ENCODE measurements at regions not wholly inside any gene's neighbourhood (a gene's known extent, or its start where the extent isn't known, plus 50 kb on each side); places are given as distances from the start of the nearest gene placed in this dataset.

GRCh38 chr17:73943416-73944110, 259.9 kb upstream of the RPL38 start:
- Mint-ChIP-seq H3K9me3 (no peaks in the 10 kb centered on the region), H3K27me3 (peaks cover 2% of the 10 kb centered on the region), H3K4me1 (no peaks in the 10 kb centered on the region), H3K27ac (no peak overlapping the region), H3K36me3 (ENCODE audit: low read depth) (no peaks in the 10 kb centered on the region), H3K4me3 (no peak overlapping the region)
- ChIA-PET CTCF (no interaction called here), POLR2A (no interaction called here)
- no peak for DNase-seq

DNA sequence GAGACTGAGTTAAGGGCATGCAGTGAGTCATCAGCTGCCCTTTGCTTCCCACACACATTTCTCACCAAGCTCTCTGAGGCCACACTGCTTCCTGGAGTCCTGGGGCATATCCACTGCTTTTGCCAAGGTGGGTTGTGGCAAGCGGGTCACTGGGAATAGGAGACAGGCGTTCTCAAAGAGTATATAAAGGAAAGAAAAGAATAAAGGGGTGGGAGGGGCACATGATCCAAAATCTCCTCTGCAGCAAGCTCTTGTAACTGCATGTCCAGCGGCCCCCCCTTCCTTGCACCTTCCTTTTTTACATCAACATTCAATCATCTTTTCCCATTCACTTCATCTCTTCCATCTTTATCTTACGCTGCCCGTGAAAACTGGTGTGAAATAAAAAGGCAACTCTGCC, 259.1 kb upstream of the RPL38 start:
- Mint-ChIP-seq H3K9me3 (no peaks in the 10 kb centered on the region), H3K27ac (no peak overlapping the region), H3K27me3 (no peaks in the 10 kb centered on the region), H3K36me3 (ENCODE audit: low read depth) (no peaks in the 10 kb centered on the region), H3K4me1 (no peaks in the 10 kb centered on the region), H3K4me3 (no peak overlapping the region)
- ChIA-PET CTCF (no interaction called here), POLR2A (no interaction called here)
- no peak for DNase-seq

GRCh38 chr17:73947281-73947965, 256.1 kb upstream of the RPL38 start:
- Mint-ChIP-seq H3K36me3 (ENCODE audit: low read depth) (no peaks in the 10 kb centered on the region), H3K4me3 (no peak overlapping the region), H3K9me3 (no peaks in the 10 kb centered on the region), H3K27me3 (peaks cover 13% of the 10 kb centered on the region), H3K27ac (no peak overlapping the region), H3K4me1 (peaks cover 5% of the 10 kb centered on the region)
- POLR2A ChIA-PET = no interaction called here
- CTCF ChIA-PET = no interaction called here
- DNase-seq = no peak

DNA sequence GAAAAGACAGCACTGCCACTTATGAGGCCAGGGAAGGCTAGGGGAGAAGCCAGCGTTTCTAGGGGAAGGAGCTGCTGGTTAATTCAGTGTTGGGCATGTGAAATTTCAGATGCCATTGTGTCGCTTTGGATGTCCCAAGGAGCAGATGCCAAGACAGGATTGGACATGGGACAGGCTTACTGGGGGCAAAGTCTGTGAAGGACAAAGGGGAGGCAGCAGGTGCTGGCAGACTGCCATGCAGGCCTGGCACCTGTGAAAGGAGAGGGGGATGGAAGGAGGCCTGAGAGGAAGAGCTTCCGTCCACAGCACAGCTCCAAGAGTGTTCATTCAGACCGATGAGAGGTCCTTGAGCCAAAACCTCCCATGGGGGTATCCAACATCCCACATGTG, 255.5 kb upstream of the RPL38 start:
- ChIA-PET CTCF (no interaction called here), POLR2A (no interaction called here)
- Mint-ChIP-seq H3K9me3 (no peaks in the 10 kb centered on the region), H3K4me3 (no peak overlapping the region), H3K36me3 (ENCODE audit: low read depth) (no peaks in the 10 kb centered on the region), H3K27ac (no peak overlapping the region), H3K27me3 (peaks cover 13% of the 10 kb centered on the region), H3K4me1 (peaks cover 5% of the 10 kb centered on the region)
- DNase-seq = no peak

GRCh38 chr17:73949903-73950592, 253.4 kb upstream of the RPL38 start:
- no peaks in the 10 kb centered on the region for H3K36me3 Mint-ChIP-seq (ENCODE audit: low read depth)
- H3K27ac Mint-ChIP-seq = no peak overlapping the region
- H3K4me1 Mint-ChIP-seq = peaks cover 5% of the 10 kb centered on the region
- no peak overlapping the region for H3K4me3 Mint-ChIP-seq
- no peaks in the 10 kb centered on the region for H3K9me3 Mint-ChIP-seq
- peaks cover 13% of the 10 kb centered on the region for H3K27me3 Mint-ChIP-seq
- ChIA-PET CTCF (no interaction called here), POLR2A (interaction anchor here (0.6 kb wide), 1 partner anchor 10 kb away, joined by 3 read pairs; no protein-coding TSS in a partner anchor)
- DNase-seq = no peak

DNA sequence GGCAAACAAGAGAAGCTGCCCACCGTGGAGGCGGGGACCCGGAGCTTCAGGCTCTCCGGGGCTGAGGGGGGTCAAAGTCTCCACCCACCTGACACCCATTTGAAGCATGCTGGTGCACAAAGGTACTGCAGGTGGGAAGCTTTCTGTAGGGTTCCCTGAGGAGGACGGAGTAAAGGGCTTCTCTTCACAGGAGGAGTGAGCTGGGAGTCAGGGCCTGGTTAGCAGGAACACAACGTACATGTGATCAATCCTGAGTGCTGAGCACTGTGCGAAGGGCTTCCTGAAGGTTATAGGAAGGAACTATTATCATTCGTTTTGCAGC, 252.9 kb upstream of the RPL38 start:
- no peak overlapping the region for H3K4me3 Mint-ChIP-seq
- CTCF ChIA-PET = no interaction called here
- POLR2A ChIA-PET = interaction anchor here (0.6 kb wide), 1 partner anchor 11 kb away, joined by 3 read pairs; no protein-coding TSS in a partner anchor
- no peaks in the 10 kb centered on the region for H3K9me3 Mint-ChIP-seq
- no peak for DNase-seq
- H3K27me3 Mint-ChIP-seq = peaks cover 13% of the 10 kb centered on the region
- peaks cover 5% of the 10 kb centered on the region for H3K4me1 Mint-ChIP-seq
- H3K36me3 Mint-ChIP-seq (ENCODE audit: low read depth) = no peaks in the 10 kb centered on the region
- no peak overlapping the region for H3K27ac Mint-ChIP-seq

GRCh38 chr17:73952082-73952479, 251.4 kb upstream of the RPL38 start:
- POLR2A ChIA-PET = no interaction called here
- H3K4me3 Mint-ChIP-seq = no peak overlapping the region
- H3K4me1 Mint-ChIP-seq = peaks cover 5% of the 10 kb centered on the region
- H3K27ac Mint-ChIP-seq = no peak overlapping the region
- no peak for DNase-seq
- H3K9me3 Mint-ChIP-seq = no peaks in the 10 kb centered on the region
- peaks cover 13% of the 10 kb centered on the region for H3K27me3 Mint-ChIP-seq
- no peaks in the 10 kb centered on the region for H3K36me3 Mint-ChIP-seq (ENCODE audit: low read depth)
- CTCF ChIA-PET = interaction anchor here (0.6 kb wide), 1 partner anchor 839 kb away, joined by 3 read pairs; no protein-coding TSS in a partner anchor

DNA sequence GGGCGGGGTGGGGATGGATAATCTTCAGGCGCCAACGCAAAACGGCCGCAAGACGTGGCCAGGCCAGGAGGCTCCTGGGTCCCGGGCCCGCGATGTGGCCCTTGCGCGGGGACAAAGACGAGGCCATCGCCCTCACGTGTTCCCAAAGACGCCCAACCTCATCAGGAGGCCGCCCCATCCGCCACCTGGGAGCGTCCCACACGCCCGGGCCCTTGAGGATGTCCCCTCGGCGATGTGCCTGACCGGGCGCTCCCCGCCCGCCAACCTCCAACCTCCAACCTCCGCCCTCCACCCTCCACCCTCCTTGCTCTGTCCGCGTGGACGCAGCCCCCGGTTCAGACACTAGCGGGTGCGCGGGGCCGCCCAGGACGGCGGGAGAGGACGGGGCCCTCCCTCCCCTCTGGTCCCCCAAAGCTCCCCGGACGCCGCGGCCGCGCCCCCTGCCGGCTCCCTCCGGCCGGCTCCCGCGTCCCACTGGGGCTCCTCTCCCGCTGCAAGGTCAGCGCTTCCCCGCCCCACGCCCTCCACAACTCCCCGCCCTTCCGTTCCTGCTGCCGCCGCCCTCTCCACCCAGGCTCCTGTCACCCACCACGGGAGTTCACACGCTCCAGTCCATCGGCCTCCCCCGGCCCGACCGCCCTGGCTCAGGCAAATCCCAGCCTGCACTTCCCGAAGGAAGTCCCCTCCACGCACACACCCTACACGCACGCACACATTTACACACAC, 250.8 kb upstream of the RPL38 start:
- Mint-ChIP-seq H3K27me3 (peaks cover 13% of the 10 kb centered on the region), H3K9me3 (no peaks in the 10 kb centered on the region), H3K36me3 (ENCODE audit: low read depth) (no peaks in the 10 kb centered on the region), H3K27ac (no peak overlapping the region), H3K4me1 (peaks cover 5% of the 10 kb centered on the region), H3K4me3 (no peak overlapping the region)
- CTCF ChIA-PET = no interaction called here
- DNase-seq = peak; percentile 50
- POLR2A ChIA-PET = no interaction called here

GRCh38 chr17:73953206-73954033, 250.1 kb upstream of the RPL38 start:
- H3K27me3 Mint-ChIP-seq = peaks cover 14% of the 10 kb centered on the region
- no peaks in the 10 kb centered on the region for H3K36me3 Mint-ChIP-seq (ENCODE audit: low read depth)
- ChIA-PET CTCF (no interaction called here), POLR2A (no interaction called here)
- H3K9me3 Mint-ChIP-seq = no peaks in the 10 kb centered on the region
- no peak overlapping the region for H3K27ac Mint-ChIP-seq
- DNase-seq = no peak
- H3K4me3 Mint-ChIP-seq = no peak overlapping the region
- H3K4me1 Mint-ChIP-seq = peaks cover 5% of the 10 kb centered on the region

GRCh38 chr17:73954951-73955350, 248.5 kb upstream of the RPL38 start:
- no peak for DNase-seq
- CTCF ChIA-PET = interaction anchor here (0.7 kb wide), 1 partner anchor 235 kb away, joined by 3 read pairs; no protein-coding TSS in a partner anchor

DNA sequence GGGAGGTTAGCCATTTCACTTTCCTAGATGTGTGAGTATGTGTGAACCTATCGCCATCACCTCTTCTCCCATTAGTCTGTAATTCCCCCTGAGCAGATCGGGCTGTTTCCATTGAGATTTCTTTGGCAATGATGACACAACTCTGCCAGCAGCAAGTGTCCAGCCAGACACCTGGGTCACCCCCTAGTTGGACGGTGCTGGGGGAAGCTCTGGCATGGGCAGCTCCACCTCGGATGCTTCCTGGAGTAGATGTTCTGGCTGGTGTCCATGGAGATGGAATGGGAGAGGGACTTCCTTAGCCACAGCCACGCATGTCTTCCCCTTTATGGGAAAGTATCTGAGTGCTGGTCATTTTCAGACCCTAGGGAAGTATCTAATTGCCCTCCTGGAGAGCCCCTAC, 247.9 kb upstream of the RPL38 start:
- ChIA-PET CTCF (no interaction called here), POLR2A (no interaction called here)
- no peak for DNase-seq
- peaks cover 3% of the 10 kb centered on the region for H3K9me3 Mint-ChIP-seq
- H3K4me1 Mint-ChIP-seq = peaks cover 5% of the 10 kb centered on the region
- no peak overlapping the region for H3K27ac Mint-ChIP-seq
- H3K4me3 Mint-ChIP-seq = no peak overlapping the region
- H3K27me3 Mint-ChIP-seq = peaks cover 22% of the 10 kb centered on the region
- H3K36me3 Mint-ChIP-seq (ENCODE audit: low read depth) = no peaks in the 10 kb centered on the region

More at GRCh38 chr17:73954951-73955350, 248.5 kb upstream of the RPL38 start:
- H3K4me1 Mint-ChIP-seq = peaks cover 5% of the 10 kb centered on the region
- H3K27ac Mint-ChIP-seq = no peak overlapping the region
- no peaks in the 10 kb centered on the region for H3K36me3 Mint-ChIP-seq (ENCODE audit: low read depth)
- H3K9me3 Mint-ChIP-seq = peaks cover under 1% of the 10 kb centered on the region
- no peak overlapping the region for H3K4me3 Mint-ChIP-seq
- POLR2A ChIA-PET = no interaction called here
- peaks cover 19% of the 10 kb centered on the region for H3K27me3 Mint-ChIP-seq

DNA sequence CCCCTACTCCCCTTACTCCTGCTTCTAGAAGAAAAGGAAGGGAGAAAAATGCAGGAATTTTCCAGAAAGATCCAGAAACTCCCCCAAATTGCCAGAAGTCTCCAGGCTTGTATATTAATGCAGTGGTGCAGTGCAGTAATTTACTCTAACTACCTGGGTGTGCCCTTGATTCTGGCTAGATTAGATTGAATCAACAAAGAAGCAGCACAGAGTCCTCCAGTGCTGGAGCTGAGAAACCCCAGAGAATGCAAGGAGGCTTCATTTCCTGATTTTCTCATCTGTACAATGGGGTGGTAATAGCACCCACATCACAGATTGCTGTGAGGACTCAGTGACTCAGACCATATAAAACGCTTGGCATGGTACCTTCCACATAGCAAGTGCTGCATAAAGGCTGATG, 247.3 kb upstream of the RPL38 start:
- H3K4me1 Mint-ChIP-seq = peaks cover 5% of the 10 kb centered on the region
- peaks cover 3% of the 10 kb centered on the region for H3K9me3 Mint-ChIP-seq

More for the DNA sequence above, 247.3 kb upstream of the RPL38 start:
- Mint-ChIP-seq H3K27me3 (peaks cover 20% of the 10 kb centered on the region), H3K27ac (no peak overlapping the region), H3K4me3 (no peak overlapping the region), H3K36me3 (ENCODE audit: low read depth) (no peaks in the 10 kb centered on the region)
- ChIA-PET POLR2A (no interaction called here), CTCF (interaction anchor here (1.1 to 2.8 kb wide), 3 partner anchors 53 to 526 kb away, joined by 3 to 12 read pairs (median 3); no protein-coding TSS in a partner anchor)
- no peak for DNase-seq
